Gastrocnemius medialis (tissue), 4 donors: ENCODE measurements at regions not wholly inside any gene's neighbourhood (a gene's known extent, or its start where the extent isn't known, plus 50 kb on each side); places are given as distances from the start of the nearest gene placed in this dataset.

Experiments
- ATAC-seq, 2 donors: fragments of 150-250 bp; one replicate each; pipeline ENCODE4 v1.9.1; 2016
- DNase-seq, 2 donors: peaks; one replicate each; pipeline ENCODE4 v3.0.0-alpha.2; 2019
- H3K27ac ChIP-seq, 4 donors: fragments of 200-600 bp; sonication (generic); 1 replicate in 1 of 4; 2 replicates in 3 of 4; pipeline ENCODE4 v1.5.1; 2016 to 2018; ENCODE audit warnings: mild to moderate bottlenecking in 2 of 4, moderate library complexity in 1 of 4
- H3K27me3 ChIP-seq, 3 donors: fragments of 200-600 bp; sonication (generic) in 2 of 3; 1 replicate in 1 of 3; 2 replicates in 2 of 3; pipeline versions ENCODE4 v1.5.1 to v1.6.0; 2016 to 2019; ENCODE audit warnings: mild to moderate bottlenecking in 1 of 3, moderate library complexity in 1 of 3
- H3K36me3 ChIP-seq, 2 donors: fragments of 200-600 bp; sonication (generic) in 1 of 2; one replicate each; pipeline ENCODE4 v1.5.1; 2017 to 2018
- H3K4me1 ChIP-seq, 2 donors: fragments of 200-600 bp; sonication (generic) in 1 of 2; one replicate each; pipeline ENCODE4 v1.5.1; 2016 to 2017; ENCODE audit warnings: mild to moderate bottlenecking in 2 of 2
- H3K4me3 ChIP-seq, 4 donors: fragments of 200-600 bp; sonication (generic) in 3 of 4; 1 replicate in 1 of 4; 2 replicates in 3 of 4; pipeline ENCODE4 v1.5.1; 2016 to 2019; ENCODE audit warnings: mild to moderate bottlenecking in 2 of 4
- H3K9me3 ChIP-seq, 3 donors: fragments of 200-600 bp; sonication (generic) in 2 of 3; 1 replicate in 1 of 3; 2 replicates in 2 of 3; pipeline ENCODE4 v1.5.1; 2016 to 2019
- CTCF ChIP-seq, 5 experiments: fragments of 450-650 bp in 3 of 5; fragments of 200-600 bp in 2 of 5; sonication (generic) in 2 of 5; IDR thresholded peaks in 4 of 5; conservative IDR thresholded peaks in 1 of 5; 1 replicate in 4 of 5; 2 replicates in 1 of 5; pipeline ENCODE4 v1.5.1; 2016 to 2019; ENCODE audit warnings: antibody characterized with exemption in 5 of 5, mild to moderate bottlenecking in 3 of 5, moderate library complexity in 3 of 5
- POLR2A ChIP-seq, 2 donors: fragments of 450-650 bp; IDR thresholded peaks; one replicate each; pipeline ENCODE4 v1.6.1; 2017; ENCODE audit warnings: antibody characterized with exemption in 2 of 2, mild to moderate bottlenecking in 2 of 2, moderate library complexity in 2 of 2
- in situ Hi-C, 4 donors: fragments of 200-750 bp; cut with MboI; loops; one replicate each; pipeline versions ENCODE4 v1.15.0 to v1.8.0; 2017; ENCODE audit warnings: low sequenced_read_pairs in 4 of 4
- intact Hi-C: fragments of 100-400 bp; cut with DNase I; formaldehyde crosslinking; loops from one replicate; pipeline ENCODE4 v1.15.1; 2023; ENCODE audit warnings: low total_unique reads

GRCh38 chr1:209153411-209153810 lies 430.1 kb upstream of the CAMK1G start:
- DNase-seq (no peak), ATAC-seq (no peak)
- Histone ChIP-seq H3K36me3 (no peaks in the 10 kb centered on the region), H3K27ac (no peak overlapping the region), H3K4me1 (no peaks in the 10 kb centered on the region), H3K9me3 (no peaks in the 10 kb centered on the region), H3K27me3 (no peaks in the 10 kb centered on the region), H3K4me3 (no peak overlapping the region)
- intact Hi-C loops (no loop called here), in situ Hi-C loops (no loop called here)
- TF ChIP-seq POLR2A (IDR thresholded peaks at IDR 0.05) (no peak), CTCF (IDR thresholded peaks at IDR 0.05 in 4 of 5, conservative IDR thresholded peaks at IDR 0.05 in 1 of 5) (no peak)

GRCh38 chr1:209154912-209155311 lies 428.6 kb upstream of the CAMK1G start:
- DNase-seq, result no peak
- no peaks in the 10 kb centered on the region for H3K4me1 ChIP-seq
- H3K9me3 ChIP-seq, result no peaks in the 10 kb centered on the region
- H3K27me3 ChIP-seq, result no peaks in the 10 kb centered on the region
- H3K4me3 ChIP-seq, result no peak overlapping the region
- intact Hi-C loops (no loop called here), in situ Hi-C loops (no loop called here)
- H3K27ac ChIP-seq, result no peak overlapping the region
- H3K36me3 ChIP-seq, result no peaks in the 10 kb centered on the region
- TF ChIP-seq POLR2A (IDR thresholded peaks at IDR 0.05), result no peak
- TF ChIP-seq CTCF (IDR thresholded peaks at IDR 0.05 in 4 of 5, conservative IDR thresholded peaks at IDR 0.05 in 1 of 5), result no peak
- ATAC-seq, result no peak

GRCh38 chr1:209155546-209155945 lies 428.0 kb upstream of the CAMK1G start:
- no peaks in the 10 kb centered on the region for H3K9me3 ChIP-seq

GRCh38 chr1:209156991-209157390 lies 426.5 kb upstream of the CAMK1G start:
- intact Hi-C loops (no loop called here), in situ Hi-C loops (no loop called here)
- Histone ChIP-seq H3K4me1 (no peaks in the 10 kb centered on the region), H3K27ac (no peak overlapping the region), H3K9me3 (no peaks in the 10 kb centered on the region), H3K4me3 (no peak overlapping the region), H3K27me3 (no peaks in the 10 kb centered on the region), H3K36me3 (no peaks in the 10 kb centered on the region)
- ATAC-seq (no peak), DNase-seq (no peak)
- TF ChIP-seq POLR2A (IDR thresholded peaks at IDR 0.05) (no peak), CTCF (IDR thresholded peaks at IDR 0.05 in 4 of 5, conservative IDR thresholded peaks at IDR 0.05 in 1 of 5) (no peak)

More at GRCh38 chr1:209155546-209155945, 428.0 kb upstream of the CAMK1G start:
- Histone ChIP-seq H3K27ac (no peak overlapping the region), H3K36me3 (no peaks in the 10 kb centered on the region), H3K4me3 (no peak overlapping the region), H3K4me1 (no peaks in the 10 kb centered on the region), H3K27me3 (no peaks in the 10 kb centered on the region)
- DNase-seq, result no peak
- in situ Hi-C loops, result no loop called here
- ATAC-seq, result no peak
- TF ChIP-seq POLR2A (IDR thresholded peaks at IDR 0.05), result no peak
- no peak for TF ChIP-seq CTCF (IDR thresholded peaks at IDR 0.05 in 4 of 5, conservative IDR thresholded peaks at IDR 0.05 in 1 of 5)
- intact Hi-C loops, result no loop called here

- intact Hi-C loops, result no loop called here
- no peaks in the 10 kb centered on the region for H3K4me1 ChIP-seq
- no peaks in the 10 kb centered on the region for H3K27me3 ChIP-seq
- no peak overlapping the region for H3K4me3 ChIP-seq
- in situ Hi-C loops, result no loop called here
- DNase-seq, result no peak
- no peak overlapping the region for H3K27ac ChIP-seq
- no peaks in the 10 kb centered on the region for H3K36me3 ChIP-seq
- TF ChIP-seq POLR2A (IDR thresholded peaks at IDR 0.05) (no peak), CTCF (IDR thresholded peaks at IDR 0.05 in 4 of 5, conservative IDR thresholded peaks at IDR 0.05 in 1 of 5) (no peak)
- ATAC-seq, result no peak
- no peaks in the 10 kb centered on the region for H3K9me3 ChIP-seq
Measured at GRCh38 chr1:209157546-209158249, 425.8 kb upstream of the CAMK1G start.
